ENCODE measurements at regions not wholly inside any gene's neighbourhood (a gene's known extent, or its start where the extent isn't known, plus 50 kb on each side); places are given as distances from the start of the nearest gene placed in this dataset.
"Not testable (repeated sequence)": the region's sequence is repeated elsewhere in the genome, so short reads cannot be mapped to it uniquely, and the experiment has no call there.

GRCh38 chr13:79908381-79908780 lies 427.4 kb downstream of the NDFIP2 start:
- H3K9me3 Mint-ChIP-seq = no peaks in the 10 kb centered on the region
- no peaks in the 10 kb centered on the region for H3K4me1 Mint-ChIP-seq
- no peaks in the 10 kb centered on the region for H3K27me3 Mint-ChIP-seq
- H3K27ac Mint-ChIP-seq = no peak overlapping the region
- no peak for DNase-seq
- no peak overlapping the region for H3K4me3 Mint-ChIP-seq
- no peak for ATAC-seq

- no peak for ATAC-seq
Measured at GRCh38 chr13:79907527-79907926, 426.6 kb downstream of the NDFIP2 start.

DNA sequence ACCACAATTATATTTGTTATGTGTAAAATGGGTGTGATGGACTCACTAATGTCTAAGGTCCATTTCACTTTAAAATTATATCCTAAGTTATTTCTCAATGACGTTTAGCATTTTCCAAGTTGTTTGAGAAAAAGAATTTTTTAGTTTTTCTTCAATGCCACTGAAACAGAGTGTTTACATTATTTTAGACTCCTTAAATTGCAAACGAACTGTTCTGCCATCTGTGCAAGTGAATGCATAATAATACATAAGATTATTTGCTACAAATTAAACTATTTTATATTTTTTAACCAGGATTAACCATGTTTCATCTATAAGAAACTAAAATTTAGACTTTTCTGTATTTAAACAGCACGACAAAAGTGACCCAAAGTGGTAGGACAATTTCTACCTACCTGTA lies 425.4 kb downstream of the NDFIP2 start:
- Mint-ChIP-seq H3K27ac (no peak overlapping the region), H3K4me1 (no peaks in the 10 kb centered on the region), H3K4me3 (no peak overlapping the region), H3K27me3 (no peaks in the 10 kb centered on the region), H3K9me3 (no peaks in the 10 kb centered on the region)
- ATAC-seq = no peak
- DNase-seq = no peak

More at GRCh38 chr13:79907527-79907926, 426.6 kb downstream of the NDFIP2 start:
- Mint-ChIP-seq H3K27ac (no peak overlapping the region), H3K9me3 (no peaks in the 10 kb centered on the region), H3K4me1 (no peaks in the 10 kb centered on the region), H3K27me3 (no peaks in the 10 kb centered on the region), H3K4me3 (no peak overlapping the region)
- no peak for DNase-seq

- Mint-ChIP-seq H3K27me3 (no peaks in the 10 kb centered on the region), H3K9me3 (no peaks in the 10 kb centered on the region), H3K4me3 (no peak overlapping the region), H3K4me1 (no peaks in the 10 kb centered on the region), H3K27ac (no peak overlapping the region)
- no peak for ATAC-seq
- DNase-seq = no peak
Measured at GRCh38 chr13:79905018-79905417, 424.1 kb downstream of the NDFIP2 start.

GRCh38 chr13:79904581-79904980 lies 423.6 kb downstream of the NDFIP2 start:
- H3K27me3 Mint-ChIP-seq = no peaks in the 10 kb centered on the region
- no peak for DNase-seq
- no peaks in the 10 kb centered on the region for H3K9me3 Mint-ChIP-seq
- H3K4me3 Mint-ChIP-seq = no peak overlapping the region
- H3K4me1 Mint-ChIP-seq = no peaks in the 10 kb centered on the region
- no peak overlapping the region for H3K27ac Mint-ChIP-seq
- no peak for ATAC-seq

GRCh38 chr13:79901336-79901735 lies 420.4 kb downstream of the NDFIP2 start:
- Mint-ChIP-seq H3K27me3 (no peaks in the 10 kb centered on the region), H3K4me1 (no peaks in the 10 kb centered on the region), H3K4me3 (no peak overlapping the region), H3K9me3 (peaks cover 0 to 1% of the 10 kb centered on the region in 2 donors), H3K27ac (no peak overlapping the region)
- DNase-seq (no peak), ATAC-seq (no peak)

- H3K4me3 Mint-ChIP-seq = no peak overlapping the region
- no peak for ATAC-seq
- no peak overlapping the region for H3K27ac Mint-ChIP-seq
- no peaks in the 10 kb centered on the region for H3K4me1 Mint-ChIP-seq
- no peaks in the 10 kb centered on the region for H3K27me3 Mint-ChIP-seq
- no peak for DNase-seq
- H3K9me3 Mint-ChIP-seq = peaks cover 0 to 7% of the 10 kb centered on the region in 2 donors
Measured at GRCh38 chr13:79900356-79900755, 419.4 kb downstream of the NDFIP2 start.

GRCh38 chr13:79898996-79899395 lies 418.0 kb downstream of the NDFIP2 start:
- no peaks in the 10 kb centered on the region for H3K27me3 Mint-ChIP-seq
- no peak for ATAC-seq

DNA sequence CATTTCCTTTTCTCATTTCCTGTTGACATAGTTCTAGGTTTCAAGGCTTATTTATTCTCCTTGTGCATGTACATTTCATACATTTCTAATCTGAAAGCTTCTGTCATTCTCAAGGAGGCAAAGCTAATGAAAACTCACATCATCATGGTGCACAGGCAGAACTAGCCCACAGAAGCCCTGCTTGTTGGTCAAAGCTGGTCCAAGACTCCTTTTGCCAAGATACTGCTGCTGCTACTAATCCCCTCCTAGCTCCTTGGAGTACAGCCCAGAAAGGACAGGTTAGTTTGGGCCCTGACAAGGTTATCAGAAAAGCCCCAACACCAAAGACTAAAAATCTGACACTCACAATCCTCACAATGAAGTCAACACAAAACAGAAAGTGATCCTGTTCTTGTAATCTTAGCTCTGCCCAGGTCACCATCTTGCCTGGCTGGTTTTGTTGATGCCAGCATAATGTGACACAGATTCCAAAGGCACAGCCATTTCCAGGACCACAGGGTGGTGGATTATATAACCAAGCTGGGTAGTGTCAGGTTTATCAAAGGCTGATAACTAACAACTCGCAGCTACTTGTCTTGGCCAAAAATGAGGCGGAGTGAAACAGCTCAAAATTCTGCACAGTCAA lies 417.4 kb downstream of the NDFIP2 start:
- Mint-ChIP-seq H3K27ac (no peak overlapping the region), H3K4me1 (no peaks in the 10 kb centered on the region), H3K27me3 (no peaks in the 10 kb centered on the region), H3K4me3 (no peak overlapping the region), H3K9me3 (peaks cover 0 to 7% of the 10 kb centered on the region in 2 donors)
- DNase-seq = no peak
- ATAC-seq = no peak

More at GRCh38 chr13:79898996-79899395, 418.0 kb downstream of the NDFIP2 start:
- no peak for DNase-seq
- Mint-ChIP-seq H3K9me3 (peaks cover 0 to 7% of the 10 kb centered on the region in 2 donors), H3K4me3 (no peak overlapping the region), H3K4me1 (no peaks in the 10 kb centered on the region), H3K27ac (no peak overlapping the region)

DNA sequence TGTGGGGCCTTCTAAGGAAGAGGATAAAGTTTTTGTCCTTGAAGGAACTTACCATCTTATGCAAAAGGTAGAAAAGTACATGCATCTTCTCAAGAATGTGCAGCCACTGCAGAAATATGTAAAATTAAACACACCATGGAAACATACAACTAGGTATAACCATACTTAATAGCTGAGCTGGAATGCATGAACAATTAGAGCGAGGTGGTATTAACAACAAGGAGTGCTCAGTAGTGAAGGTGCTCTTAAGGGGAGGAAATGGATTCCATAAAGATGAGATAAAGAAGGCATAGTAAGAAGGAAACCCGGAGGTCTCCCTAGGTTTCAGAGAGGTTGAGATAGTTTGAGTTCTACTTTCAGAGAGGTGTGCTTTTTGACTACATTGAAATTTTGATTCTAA lies 415.9 kb downstream of the NDFIP2 start:
- no peak overlapping the region for H3K4me3 Mint-ChIP-seq
- H3K27ac Mint-ChIP-seq = no peak overlapping the region
- no peaks in the 10 kb centered on the region for H3K4me1 Mint-ChIP-seq
- no peak for ATAC-seq
- H3K27me3 Mint-ChIP-seq = no peaks in the 10 kb centered on the region
- no peak for DNase-seq
- peaks cover 0 to 7% of the 10 kb centered on the region in 2 donors for H3K9me3 Mint-ChIP-seq

DNA sequence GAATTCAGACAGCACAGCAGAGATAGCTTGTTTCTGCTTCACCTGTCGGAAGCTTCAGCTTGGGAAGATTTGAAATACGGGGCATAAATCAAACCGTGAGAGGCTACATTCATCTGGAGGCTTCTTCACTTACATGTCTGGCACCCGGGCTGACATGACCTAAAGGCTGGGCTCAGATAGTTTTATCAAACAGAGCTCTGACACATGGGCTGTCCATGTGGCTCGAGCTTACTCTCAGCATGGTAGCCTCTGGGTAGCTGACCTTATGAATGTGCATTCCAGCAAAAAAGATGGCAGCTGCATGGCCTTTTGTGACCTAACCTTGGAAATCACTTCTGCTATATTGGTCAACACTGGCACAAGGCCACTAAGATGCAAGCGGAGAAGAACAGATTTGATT lies 414.5 kb downstream of the NDFIP2 start:
- H3K27ac Mint-ChIP-seq = no peak overlapping the region
- peaks cover 0 to 15% of the 10 kb centered on the region in 2 donors for H3K9me3 Mint-ChIP-seq
- no peak overlapping the region for H3K4me3 Mint-ChIP-seq
- no peaks in the 10 kb centered on the region for H3K27me3 Mint-ChIP-seq
- no peak for ATAC-seq
- no peak for DNase-seq
- no peaks in the 10 kb centered on the region for H3K4me1 Mint-ChIP-seq

GRCh38 chr13:79887278-79887677 lies 406.3 kb downstream of the NDFIP2 start:
- H3K4me3 Mint-ChIP-seq, ATAC-seq, DNase-seq, H3K27me3 Mint-ChIP-seq, H3K27ac Mint-ChIP-seq, H3K4me1 Mint-ChIP-seq: not testable (repeated sequence)
- peaks cover 0 to 16% of the 10 kb centered on the region in 2 donors for H3K9me3 Mint-ChIP-seq

DNA sequence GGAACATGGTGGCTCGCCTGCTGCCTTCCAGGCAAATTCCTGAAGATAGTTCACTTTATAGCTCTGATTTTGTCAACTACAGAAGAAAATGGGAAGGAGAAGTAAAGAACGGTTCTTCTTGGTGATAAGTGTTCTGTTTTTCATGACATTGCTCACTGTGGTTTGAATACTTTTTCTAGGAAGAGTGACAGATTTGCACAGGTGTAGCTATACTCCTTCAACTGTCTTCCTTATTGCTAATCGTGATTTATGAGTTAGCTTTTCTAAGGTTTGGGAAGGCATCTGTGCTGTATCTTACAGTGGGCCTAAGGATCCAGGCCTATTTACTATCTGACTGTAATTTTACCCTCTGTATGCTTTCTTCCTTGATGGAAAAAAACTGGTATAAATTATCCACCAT lies 405.6 kb downstream of the NDFIP2 start:
- DNase-seq (no peak), ATAC-seq (no peak)

DNA sequence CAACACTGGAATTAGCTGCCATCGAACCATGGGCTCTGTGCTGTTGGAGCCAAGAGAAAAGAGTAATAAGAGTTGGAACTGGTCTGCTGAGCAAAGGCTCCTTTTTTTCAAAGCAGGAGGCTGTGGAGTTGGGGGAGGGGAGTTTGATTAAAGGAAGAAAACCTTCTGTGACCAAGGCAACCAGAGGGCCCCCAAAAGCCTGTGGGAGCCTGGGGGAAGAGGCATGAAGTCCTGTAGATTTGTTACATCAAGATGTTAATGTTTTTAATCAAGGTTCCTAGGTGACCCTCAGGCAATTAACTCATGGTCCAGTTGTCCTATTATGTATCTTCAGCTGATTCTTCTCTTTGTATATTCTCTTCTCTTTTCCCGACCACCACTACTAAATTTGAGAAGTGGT lies 403.9 kb downstream of the NDFIP2 start:
- H3K27ac Mint-ChIP-seq = no peak overlapping the region
- H3K27me3 Mint-ChIP-seq = no peaks in the 10 kb centered on the region
- no peaks in the 10 kb centered on the region for H3K4me1 Mint-ChIP-seq
- ATAC-seq = no peak
- DNase-seq = no peak
- no peak overlapping the region for H3K4me3 Mint-ChIP-seq
- peaks cover 0 to 3% of the 10 kb centered on the region in 2 donors for H3K9me3 Mint-ChIP-seq

More for the DNA sequence above, 405.6 kb downstream of the NDFIP2 start:
- Mint-ChIP-seq H3K4me3 (no peak overlapping the region), H3K27ac (no peak overlapping the region), H3K9me3 (peaks cover 0 to 16% of the 10 kb centered on the region in 2 donors), H3K4me1 (no peaks in the 10 kb centered on the region), H3K27me3 (no peaks in the 10 kb centered on the region)

- Mint-ChIP-seq H3K9me3 (no peaks in the 10 kb centered on the region), H3K4me3 (no peak overlapping the region), H3K27ac (no peak overlapping the region), H3K27me3 (no peaks in the 10 kb centered on the region), H3K4me1 (no peaks in the 10 kb centered on the region)
- ATAC-seq = no peak
- DNase-seq = no peak
Measured at GRCh38 chr13:79883216-79883615, 402.3 kb downstream of the NDFIP2 start.

- DNase-seq (no peak), ATAC-seq (no peak)
- Mint-ChIP-seq H3K27me3 (no peaks in the 10 kb centered on the region), H3K4me3 (no peak overlapping the region), H3K27ac (no peak overlapping the region), H3K4me1 (no peaks in the 10 kb centered on the region), H3K9me3 (peaks cover 0 to 8% of the 10 kb centered on the region in 2 donors)
Measured at GRCh38 chr13:79880818-79881217, 399.9 kb downstream of the NDFIP2 start.

Data from stimulated activated naive CD8-positive, alpha-beta T cell treated with anti-CD3 and anti-CD28 coated beads, Interleukin-15, amount 100 ng/mL, for 72 hours (primary cell).